CD14-positive monocyte (primary cell): ENCODE measurements at regions not wholly inside any gene's neighbourhood (a gene's known extent, or its start where the extent isn't known, plus 50 kb on each side); places are given as distances from the start of the nearest gene placed in this dataset.

Experiments
- DNase-seq, 3 donors: peaks; one replicate each; pipeline ENCODE4 v3.0.0-alpha.2; 2011 to 2022
- H2AFZ ChIP-seq: 2 replicates; pipeline ENCODE4 v1.6.0; 2012; ENCODE audit warnings: mild to moderate bottlenecking, low read depth, low read length, inconsistent platforms; ENCODE audit not compliant: insufficient read depth, poor library complexity, severe bottlenecking
- H3K27ac ChIP-seq, 2 donors: 1 replicate in 1 of 2; 2 replicates in 1 of 2; pipeline ENCODE4 v1.5.1; 2012 to 2013; ENCODE audit warnings: low read length in 2 of 2, control low read depth in 1 of 2, inconsistent platforms in 1 of 2, low read depth in 1 of 2, mild to moderate bottlenecking in 1 of 2
- H3K27me3 ChIP-seq, 2 donors: one replicate each; pipeline versions ENCODE4 v1.6.0 to v1.6.1; 2011 to 2013; ENCODE audit warnings: low read length in 2 of 2; ENCODE audit not compliant: control insufficient read depth in 2 of 2, insufficient read depth in 2 of 2
- H3K36me3 ChIP-seq, 2 donors: replicated peaks in 1 of 2; 1 replicate in 1 of 2; 2 replicates in 1 of 2; pipeline versions ENCODE4 v1.5.1 to v1.6.1; 2012 to 2013; ENCODE audit warnings: low read length in 2 of 2, control low read depth in 1 of 2, inconsistent platforms in 1 of 2, mild to moderate bottlenecking in 1 of 2; ENCODE audit not compliant: insufficient read depth in 2 of 2, control insufficient read depth in 1 of 2
- H3K4me1 ChIP-seq, 2 donors: 1 replicate in 1 of 2; 2 replicates in 1 of 2; pipeline versions ENCODE4 v1.5.1 to v1.6.1; 2012 to 2013; ENCODE audit warnings: low read length in 2 of 2, control low read depth in 1 of 2, inconsistent platforms in 1 of 2, mild to moderate bottlenecking in 1 of 2, moderate library complexity in 1 of 2; ENCODE audit not compliant: insufficient read depth in 2 of 2, control insufficient read depth in 1 of 2
- H3K4me2 ChIP-seq: replicated peaks from 2 replicates; pipeline ENCODE3; 2012; ENCODE audit warnings: low read length, moderate library complexity, mild to moderate bottlenecking; ENCODE audit not compliant: poor library complexity, severe bottlenecking; ENCODE audit errors: extremely low read depth
- H3K4me3 ChIP-seq, 3 experiments: fragments of 200-600 bp in 1 of 3; sonication (generic) in 1 of 3; replicated peaks in 1 of 3; 1 replicate in 2 of 3; 2 replicates in 1 of 3; pipeline ENCODE4 v1.5.1; 2011 to 2013; ENCODE audit warnings: low read length in 3 of 3, mild to moderate bottlenecking in 3 of 3, control low read depth in 2 of 3, low read depth in 2 of 3, inconsistent platforms in 1 of 3, moderate library complexity in 1 of 3
- H3K79me2 ChIP-seq: 2 replicates; pipeline ENCODE4 v1.6.0; 2012; ENCODE audit warnings: mild to moderate bottlenecking, control low read depth, inconsistent platforms, low read length, moderate library complexity; ENCODE audit not compliant: insufficient read depth
- H3K9ac ChIP-seq: 2 replicates; pipeline ENCODE4 v1.6.0; 2017; ENCODE audit warnings: low read length, mild to moderate bottlenecking; ENCODE audit not compliant: insufficient read depth, poor library complexity, severe bottlenecking
- H3K9me3 ChIP-seq, 2 donors: replicated peaks in 1 of 2; 1 replicate in 1 of 2; 2 replicates in 1 of 2; pipeline versions ENCODE4 v1.5.1 to v1.6.1; 2012 to 2013; ENCODE audit warnings: low read length in 2 of 2, control low read depth in 1 of 2; ENCODE audit not compliant: control insufficient read depth in 1 of 2, insufficient read depth in 1 of 2
- H4K20me1 ChIP-seq: 2 replicates; pipeline ENCODE4 v1.6.0; 2012; ENCODE audit warnings: mild to moderate bottlenecking, low read length, control low read depth, moderate library complexity; ENCODE audit not compliant: insufficient read depth
- H3K27ac Mint-ChIP-seq, 7 donors: one replicate each; pipeline ENCODE4 v1.8.0; 2020; ENCODE audit warnings: mild to moderate bottlenecking in 7 of 7, mixed read lengths in 7 of 7, moderate library complexity in 6 of 7, inconsistent platforms in 2 of 7
- H3K27me3 Mint-ChIP-seq, 3 donors: one replicate each; pipeline ENCODE4 v1.8.0; 2021 to 2022; ENCODE audit warnings: low read depth in 3 of 3, mild to moderate bottlenecking in 3 of 3, mixed read lengths in 3 of 3, moderate library complexity in 3 of 3, inconsistent platforms in 1 of 3
- H3K36me3 Mint-ChIP-seq, 2 donors: one replicate each; pipeline ENCODE4 v1.8.0; 2020; ENCODE audit warnings: mixed read lengths in 2 of 2, inconsistent platforms in 1 of 2, mild to moderate bottlenecking in 1 of 2
- H3K4me1 Mint-ChIP-seq: one replicate; pipeline ENCODE4 v1.8.0; 2020; ENCODE audit warnings: mild to moderate bottlenecking, mixed read lengths
- H3K4me3 Mint-ChIP-seq, 2 donors: one replicate each; pipeline ENCODE4 v1.8.0; 2020; ENCODE audit warnings: mild to moderate bottlenecking in 2 of 2, mixed read lengths in 2 of 2, moderate library complexity in 1 of 2
- H3K9me3 Mint-ChIP-seq, 7 donors: one replicate each; pipeline ENCODE4 v1.8.0; 2020 to 2022; ENCODE audit warnings: mixed read lengths in 7 of 7, mild to moderate bottlenecking in 6 of 7, moderate library complexity in 6 of 7, inconsistent platforms in 2 of 7
- CTCF ChIP-seq: fragments of 200-600 bp; IDR thresholded peaks from one replicate; pipeline ENCODE4 v1.8.0; 2022; ENCODE audit warnings: antibody characterized with exemption, mild to moderate bottlenecking
- WGBS: methylation state at CpG from one replicate; pipeline ENCODE4 v1.1.5; 2013; ENCODE audit warnings: missing lambda C conversion rate; ENCODE audit not compliant: insufficient coverage; 5-methylcytosine and 5-hydroxymethylcytosine counted together
- intact Hi-C, 2 donors: fragments of 100-400 bp; cut with micrococcal nuclease; formaldehyde crosslinking; loops; one replicate each; pipeline versions ENCODE4 v1.15.0 to v1.15.1; 2023

- DNase-seq = no peak
- Histone ChIP-seq H2AFZ (no peak overlapping the region), H3K4me2 (no peak overlapping the region), H3K9ac (no peak overlapping the region), H3K9me3 (no peaks in the 10 kb centered on the region), H3K36me3 (no peaks in the 10 kb centered on the region), H3K4me1 (no peaks in the 10 kb centered on the region), H4K20me1 (no peaks in the 10 kb centered on the region), H3K27ac (no peak overlapping the region), H3K27me3 (no peaks in the 10 kb centered on the region), H3K79me2 (no peaks in the 10 kb centered on the region), H3K4me3 (no peak overlapping the region)
- Mint-ChIP-seq H3K27me3 (no peaks in the 10 kb centered on the region), H3K4me1 (no peaks in the 10 kb centered on the region), H3K27ac (no peak overlapping the region), H3K9me3 (no peaks in the 10 kb centered on the region), H3K36me3 (no peaks in the 10 kb centered on the region), H3K4me3 (no peak overlapping the region)
- intact Hi-C loops = no loop called here
- 55% methylated on average over 2 of the region's 5 CpGs for whole genome bisulfite sequencing
- no peak for TF ChIP-seq CTCF
These were observed 1124.4 kb upstream of the TENM4 start for GRCh38 chr11:80565231-80565630.

- Histone ChIP-seq H3K4me3 (no peak overlapping the region), H3K4me2 (no peak overlapping the region), H3K27ac (no peak overlapping the region), H3K36me3 (no peaks in the 10 kb centered on the region), H3K27me3 (no peaks in the 10 kb centered on the region), H2AFZ (no peak overlapping the region), H4K20me1 (no peaks in the 10 kb centered on the region), H3K4me1 (no peaks in the 10 kb centered on the region), H3K9me3 (no peaks in the 10 kb centered on the region), H3K79me2 (no peaks in the 10 kb centered on the region), H3K9ac (no peak overlapping the region)
- H3K9me3 Mint-ChIP-seq = peaks cover 0 to 2% (median 0%) of the 10 kb centered on the region in 7 donors
- H3K4me1 Mint-ChIP-seq = no peaks in the 10 kb centered on the region
- WGBS = no CpG with 5 or more reads among the region's 4 CpGs
- no peak overlapping the region for H3K27ac Mint-ChIP-seq
- intact Hi-C loops = no loop called here
- H3K36me3 Mint-ChIP-seq = no peaks in the 10 kb centered on the region
- TF ChIP-seq CTCF = no peak
- DNase-seq = no peak
- no peak overlapping the region for H3K4me3 Mint-ChIP-seq
- no peaks in the 10 kb centered on the region for H3K27me3 Mint-ChIP-seq
These were observed 1121.8 kb upstream of the TENM4 start for GRCh38 chr11:80562523-80563125.
